H1 (cell line): ENCODE measurements at regions not wholly inside any gene's neighbourhood (a gene's known extent, or its start where the extent isn't known, plus 50 kb on each side); places are given as distances from the start of the nearest gene placed in this dataset.

ENCODE experiments used
- BCL11A ChIP-seq, 2 experiments: IDR thresholded peaks; one replicate each; pipeline ENCODE4 v1.6.1; 2011; ENCODE audit warnings: low read depth in 2 of 2, low read length in 2 of 2, mild to moderate bottlenecking in 2 of 2

- no peak for TF ChIP-seq BCL11A (IDR thresholded peaks at IDR 0.05; ENCODE audit: low read depth in 2 of 2, low read length in 2 of 2)
Measured at GRCh38 chr4:126136922-126137781, 822.4 kb downstream of the FAT4 start (continued).
